GM23248 (cell line): ENCODE measurements at regions not wholly inside any gene's neighbourhood (a gene's known extent, or its start where the extent isn't known, plus 50 kb on each side); places are given as distances from the start of the nearest gene placed in this dataset.

Source experiments
- EZH2 ChIP-seq: fragments of 200-600 bp; sonication (generic); IDR thresholded peaks from 2 replicates; pipeline ENCODE4 v1.6.1; 2018; ENCODE audit warnings: antibody characterized with exemption, mild to moderate bottlenecking; ENCODE audit not compliant: insufficient read depth, poor library complexity, severe bottlenecking
- EZH2phosphoT487 ChIP-seq: fragments of 200-600 bp; sonication (generic); IDR thresholded peaks from 2 replicates; pipeline ENCODE4 v1.6.1; 2018; ENCODE audit warnings: antibody characterized with exemption, moderate library complexity, mild to moderate bottlenecking, low read depth; ENCODE audit not compliant: insufficient read depth

DNA sequence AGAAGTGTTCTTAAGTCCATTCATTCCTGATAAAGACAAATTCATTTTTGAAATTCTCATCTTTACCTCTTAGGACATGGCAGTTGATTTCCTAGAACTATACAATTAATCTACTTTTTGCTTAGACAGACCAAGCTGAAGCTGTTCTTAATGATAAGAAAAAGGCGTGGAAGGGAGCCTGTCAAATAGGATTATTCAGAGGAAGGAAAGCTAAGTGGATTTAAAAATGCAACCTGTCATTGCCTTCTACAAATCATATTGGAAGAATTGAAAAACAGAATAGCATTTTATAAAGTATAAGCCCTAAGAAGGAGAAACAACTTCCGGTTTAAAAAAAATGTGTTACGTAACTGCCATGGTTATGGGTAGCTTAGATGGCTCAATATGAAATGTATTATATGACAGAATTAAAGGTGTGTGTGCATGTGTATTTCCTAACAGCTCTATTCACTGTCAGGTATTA lies 81.2 kb upstream of the RAP2B start:
- TF ChIP-seq EZH2phosphoT487 (no peak), EZH2 (no peak)
